Activated CD8-positive, alpha-beta memory T cell treated with anti-CD3 and anti-CD28 coated beads for 36 hours (primary cell): ENCODE measurements at regions not wholly inside any gene's neighbourhood (a gene's known extent, or its start where the extent isn't known, plus 50 kb on each side); places are given as distances from the start of the nearest gene placed in this dataset.

Experiments used
- CTCF ChIA-PET: fragments of 350-600 bp; sonication (Branson Sonifier 250); formaldehyde crosslinking; loops from one replicate; lab custom pipeline; 2021; ENCODE audit warnings: antibody characterized with exemption; lab: Charles Lee
- POLR2A ChIA-PET: fragments of 350-600 bp; sonication (Branson Sonifier 250); formaldehyde crosslinking; loops from one replicate; lab custom pipeline; 2021; ENCODE audit warnings: antibody characterized with exemption; lab: Charles Lee

DNA sequence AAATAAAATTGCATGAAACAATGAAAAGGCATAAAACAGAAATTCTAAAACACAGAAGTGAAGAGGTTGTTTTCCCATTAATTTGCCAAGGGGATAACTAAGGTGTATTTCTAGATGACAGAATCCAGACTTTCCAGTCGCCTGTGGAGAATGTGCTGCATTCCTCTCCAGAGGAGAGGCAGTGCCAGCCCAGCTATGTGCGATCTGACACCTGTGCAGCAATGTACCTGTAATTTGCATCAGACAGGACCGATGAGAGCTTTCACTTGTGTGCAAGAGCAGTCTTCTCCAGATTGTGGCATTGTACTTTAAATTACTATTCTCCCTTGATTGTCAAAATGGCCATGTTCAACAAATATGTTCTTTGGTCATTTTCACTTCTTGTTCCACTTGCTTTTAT is 1037.9 kb downstream of the EFNB2 start:
- ChIA-PET POLR2A (no interaction called here), CTCF (no interaction called here)

DNA sequence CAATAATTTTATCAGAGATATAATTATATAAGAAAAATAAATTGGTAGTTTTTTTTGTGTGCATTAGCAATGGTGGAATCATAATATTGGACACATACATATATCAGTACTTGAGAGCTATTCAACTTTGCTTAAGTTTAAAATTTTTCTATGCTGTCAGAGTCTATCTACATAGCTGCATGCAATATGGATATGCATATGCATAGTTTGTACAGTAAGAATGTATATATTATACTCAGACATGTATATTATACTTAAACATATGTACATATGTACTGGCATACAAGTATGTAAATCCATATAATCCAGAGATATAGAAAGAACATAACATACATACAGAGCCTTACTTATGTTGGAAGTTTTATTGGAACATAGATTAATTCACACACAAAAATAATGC is 1043.2 kb downstream of the EFNB2 start:
- CTCF ChIA-PET: no interaction called here
- POLR2A ChIA-PET: no interaction called here

DNA sequence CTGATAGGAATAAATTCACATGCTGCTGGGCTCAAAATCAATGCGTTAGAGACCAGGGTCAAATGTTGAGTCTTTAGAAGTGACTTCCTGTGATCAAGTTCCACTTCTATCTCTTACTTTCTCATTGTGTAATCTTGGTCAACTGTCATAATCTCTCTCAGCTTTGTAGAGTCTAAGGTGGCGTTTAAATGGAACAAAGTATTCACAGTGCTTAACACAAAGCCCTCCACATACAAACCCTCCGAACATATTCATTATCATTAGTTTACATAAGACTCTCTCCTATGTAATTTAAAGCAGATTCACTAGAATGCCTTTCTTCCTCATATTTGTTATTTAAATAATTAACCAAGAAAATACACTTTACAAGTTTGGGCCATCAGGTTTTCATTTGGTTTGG is 1044.1 kb downstream of the EFNB2 start:
- CTCF ChIA-PET: no interaction called here
- POLR2A ChIA-PET: no interaction called here

DNA sequence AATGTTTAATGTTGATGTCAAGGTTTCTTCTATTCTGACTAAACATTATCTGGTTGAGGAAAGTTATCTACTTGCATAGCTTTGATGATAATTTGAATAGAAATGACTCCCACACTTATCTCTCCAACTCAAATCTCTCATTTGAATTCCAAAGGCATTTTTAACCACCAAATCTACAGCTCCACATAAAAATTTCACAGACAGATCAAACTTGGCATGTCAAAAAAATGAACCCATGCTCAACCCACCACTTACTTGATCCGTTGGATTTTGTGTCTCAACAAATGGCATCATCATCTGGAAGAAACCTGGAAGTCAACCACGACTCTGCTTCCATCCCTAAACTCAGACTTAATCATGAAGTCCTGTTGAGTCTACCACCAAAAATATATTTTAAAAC is 1050.4 kb downstream of the EFNB2 start:
- POLR2A ChIA-PET: no interaction called here
- CTCF ChIA-PET: no interaction called here

DNA sequence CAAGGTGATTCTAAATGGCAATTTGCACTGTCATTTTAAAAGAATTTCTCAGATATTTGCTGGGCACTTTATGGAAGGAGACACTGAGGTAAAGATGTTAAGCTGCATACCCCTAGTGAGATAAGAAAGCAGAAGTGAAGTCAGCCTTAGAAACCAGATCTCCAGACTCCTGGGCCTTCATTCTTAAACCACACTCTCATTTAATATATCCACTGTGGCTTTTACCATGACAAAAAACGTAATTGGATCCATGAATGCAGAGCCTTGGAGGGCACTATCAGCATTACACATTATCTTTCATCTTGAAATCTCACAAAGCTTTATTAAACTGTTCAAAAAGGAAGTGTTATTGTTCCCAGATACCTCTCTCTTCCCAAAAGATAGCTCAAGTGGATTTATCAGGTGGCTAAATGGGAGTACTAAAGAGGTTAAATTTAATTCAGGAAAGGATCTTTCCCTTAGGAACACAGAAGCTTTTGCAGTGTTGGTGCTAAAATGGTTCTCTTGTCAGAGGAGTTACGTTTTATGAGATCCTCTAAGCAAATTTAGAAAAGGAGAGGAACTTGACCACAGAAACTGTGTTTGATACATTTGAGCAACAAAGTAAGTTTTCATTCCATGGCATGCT is 1060.4 kb downstream of the EFNB2 start:
- POLR2A ChIA-PET: no interaction called here
- CTCF ChIA-PET: no interaction called here

DNA sequence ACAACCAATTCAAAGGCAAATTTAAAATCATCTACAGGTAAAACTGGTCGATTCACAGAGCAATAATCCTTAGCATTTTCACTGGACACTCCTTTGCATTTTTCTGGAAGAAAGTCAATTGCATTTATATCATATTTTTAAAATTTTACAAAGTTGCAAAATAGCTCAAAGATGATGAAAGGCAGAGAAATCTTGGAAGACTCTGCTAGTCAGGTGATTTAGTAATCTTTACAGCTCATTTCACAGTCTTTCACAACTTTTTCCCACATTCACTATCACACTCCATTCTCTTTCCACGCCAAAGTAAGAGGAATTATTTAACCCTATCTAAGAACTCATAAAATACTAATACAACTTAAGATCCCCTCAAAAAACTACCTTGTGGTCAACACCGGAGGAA is 1063.8 kb downstream of the EFNB2 start:
- CTCF ChIA-PET: no interaction called here
- POLR2A ChIA-PET: no interaction called here

DNA sequence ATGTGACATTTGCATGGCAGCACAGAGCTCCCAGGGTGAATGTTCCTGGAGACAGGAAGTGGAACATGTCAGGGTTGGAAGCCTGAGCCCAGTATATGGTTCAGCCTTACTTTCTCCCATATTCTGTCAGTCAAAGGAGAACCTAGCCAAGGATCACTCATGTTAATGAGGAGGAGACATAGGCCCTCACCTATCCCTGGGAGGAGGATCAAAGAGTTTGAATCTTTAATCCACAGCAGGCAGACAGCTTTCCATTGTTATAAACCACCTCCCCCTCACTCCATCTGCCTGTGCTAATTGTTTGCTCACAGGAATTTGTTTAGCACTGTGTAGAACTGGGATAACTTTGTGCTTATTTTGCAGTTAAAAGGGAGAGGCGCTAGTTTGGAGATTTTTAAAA is 1069.1 kb downstream of the EFNB2 start:
- ChIA-PET POLR2A (no interaction called here), CTCF (no interaction called here)

DNA sequence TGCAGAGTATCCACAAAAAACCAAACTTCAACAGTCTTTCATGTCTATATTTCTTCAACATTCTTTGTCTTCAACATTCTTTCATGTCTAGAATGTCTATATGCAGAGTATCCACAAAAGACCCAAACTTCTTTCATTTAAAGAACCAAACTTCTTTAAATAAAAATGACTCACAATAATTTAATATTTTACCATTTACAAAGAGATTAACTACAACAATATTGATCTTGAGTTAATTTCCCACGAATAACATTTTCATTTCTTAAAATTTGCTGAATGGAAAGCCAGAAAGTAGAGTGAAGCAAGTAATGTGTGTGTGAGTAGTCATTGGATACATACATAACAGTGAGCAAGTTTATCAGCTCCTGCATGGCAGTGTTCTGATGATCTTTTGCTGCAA is 1069.7 kb downstream of the EFNB2 start, which contains the start of gene DAOA:
Gene DAOA, plus strand, starts transcription at position 301 of the 400 bp plus-strand sequence.
- ChIA-PET CTCF (no interaction called here), POLR2A (no interaction called here)

DNA sequence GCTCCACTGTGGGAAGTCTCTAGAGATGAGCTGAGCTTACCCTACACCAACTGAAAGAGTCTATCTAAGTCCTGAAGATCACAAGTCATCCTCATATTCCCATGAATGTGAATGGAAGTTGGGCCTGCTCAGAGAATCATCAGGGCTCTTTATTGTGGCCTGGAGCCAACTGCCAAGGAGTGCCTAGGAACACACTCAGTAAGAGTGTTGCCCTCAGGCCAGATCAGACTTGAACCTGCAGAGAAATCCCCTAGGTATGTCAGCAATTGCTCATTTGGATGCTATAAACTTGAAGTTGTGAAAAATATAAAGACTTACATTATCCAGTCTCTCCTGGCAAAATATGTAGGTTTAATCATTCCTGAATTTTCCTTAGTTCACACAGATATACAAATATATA is 1070.2 kb downstream of the EFNB2 start:
- POLR2A ChIA-PET: no interaction called here
- CTCF ChIA-PET: no interaction called here

DNA sequence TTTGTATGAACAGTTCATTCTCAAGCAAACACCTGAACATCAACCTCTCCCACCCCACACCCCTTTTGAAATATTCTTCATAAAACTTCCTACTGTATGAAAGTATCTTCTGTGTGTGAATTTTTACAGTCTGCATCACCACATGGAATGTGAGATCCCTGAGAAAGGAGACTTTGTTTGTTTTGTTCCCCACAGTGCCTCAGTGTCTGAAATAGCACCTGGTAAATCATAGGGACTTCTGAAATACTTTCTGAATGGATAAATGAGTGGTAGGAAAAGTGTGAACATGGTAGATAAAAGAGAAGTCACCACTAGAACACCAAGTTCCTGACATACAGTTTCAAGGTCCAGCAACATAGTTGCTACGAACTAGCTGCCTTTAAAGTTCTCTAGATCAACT is 1071.2 kb downstream of the EFNB2 start:
- POLR2A ChIA-PET: no interaction called here
- CTCF ChIA-PET: no interaction called here

DNA sequence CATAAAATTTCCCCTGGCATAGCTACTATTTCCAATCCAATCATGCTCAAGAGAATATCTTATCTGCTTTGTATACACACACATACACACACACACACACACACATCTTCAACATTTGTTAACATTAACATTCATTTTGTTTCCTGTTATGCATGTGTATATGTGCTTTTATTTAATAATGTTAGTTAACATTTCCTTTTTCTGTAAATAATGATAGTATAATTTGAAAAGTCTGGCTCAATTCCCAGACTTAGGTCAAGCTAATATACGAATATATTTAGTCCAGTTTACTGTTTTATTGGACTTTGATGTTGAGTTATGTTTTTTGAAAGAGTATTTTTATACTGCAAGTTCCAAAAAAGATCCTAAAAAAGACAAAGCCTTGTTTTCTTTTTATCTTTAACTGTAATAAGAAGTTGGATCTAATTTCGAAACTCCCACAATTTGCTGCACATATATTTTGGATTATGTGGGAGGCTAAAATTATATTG is 1072.4 kb downstream of the EFNB2 start:
- POLR2A ChIA-PET: no interaction called here

DNA sequence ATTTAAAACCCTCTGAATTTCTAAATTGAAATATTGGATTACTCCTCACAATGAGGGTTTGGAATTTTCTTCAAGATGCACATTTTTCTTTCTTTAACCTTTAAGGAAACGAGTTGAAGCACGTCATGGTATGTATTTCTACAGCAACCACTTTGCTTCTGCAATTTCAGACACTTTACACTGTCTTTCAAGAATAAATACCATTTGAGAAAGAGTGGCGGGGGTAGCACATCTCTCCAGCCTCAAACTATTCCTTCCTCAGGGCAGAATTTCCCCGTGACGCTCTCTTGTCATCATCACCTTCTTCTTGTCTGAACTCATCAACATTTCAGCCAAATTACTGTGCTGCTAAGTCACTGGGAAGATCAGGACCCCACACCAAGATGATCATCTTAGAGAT is 1073.4 kb downstream of the EFNB2 start:
- CTCF ChIA-PET: no interaction called here
- POLR2A ChIA-PET: no interaction called here

More for the DNA sequence above, 1072.4 kb downstream of the EFNB2 start:
- CTCF ChIA-PET: no interaction called here

DNA sequence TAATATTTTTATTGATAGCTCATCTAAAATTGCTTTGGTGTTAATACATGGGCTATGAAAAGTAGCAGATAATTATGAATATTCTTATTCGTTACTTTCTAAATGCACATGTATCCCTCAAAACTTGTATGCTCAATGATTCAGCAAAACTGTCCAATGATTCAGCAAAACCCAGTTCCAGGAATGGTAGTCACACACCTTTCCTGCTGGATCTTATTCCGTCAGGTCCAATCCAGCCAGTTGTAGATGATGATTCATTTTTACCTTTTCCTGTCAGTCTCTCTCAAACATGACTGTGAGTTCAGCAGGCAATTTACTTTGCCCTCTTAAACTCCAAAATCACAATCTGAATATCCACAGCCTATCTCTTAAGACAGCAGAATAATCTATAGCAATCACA is 1082.6 kb downstream of the EFNB2 start:
- CTCF ChIA-PET: no interaction called here
- POLR2A ChIA-PET: no interaction called here

DNA sequence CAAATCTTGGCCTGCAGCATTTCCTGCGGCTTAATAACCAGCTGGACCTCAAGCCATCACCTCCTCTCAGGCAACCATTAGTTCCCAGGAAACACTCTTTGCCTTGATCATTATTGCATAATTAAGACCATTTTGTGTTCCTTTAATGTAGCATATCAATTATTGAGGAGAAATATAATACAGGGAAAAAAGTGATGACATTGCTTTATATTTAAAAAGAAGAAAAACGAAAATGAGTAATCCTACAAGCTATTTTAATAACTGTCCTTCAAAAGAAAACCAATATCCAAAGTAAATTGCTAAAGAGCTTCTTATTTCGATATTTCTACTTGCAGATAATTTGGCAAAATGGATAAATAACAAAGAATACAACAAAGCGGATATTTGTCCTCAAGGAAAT is 1084.7 kb downstream of the EFNB2 start:
- CTCF ChIA-PET: no interaction called here
- POLR2A ChIA-PET: no interaction called here

DNA sequence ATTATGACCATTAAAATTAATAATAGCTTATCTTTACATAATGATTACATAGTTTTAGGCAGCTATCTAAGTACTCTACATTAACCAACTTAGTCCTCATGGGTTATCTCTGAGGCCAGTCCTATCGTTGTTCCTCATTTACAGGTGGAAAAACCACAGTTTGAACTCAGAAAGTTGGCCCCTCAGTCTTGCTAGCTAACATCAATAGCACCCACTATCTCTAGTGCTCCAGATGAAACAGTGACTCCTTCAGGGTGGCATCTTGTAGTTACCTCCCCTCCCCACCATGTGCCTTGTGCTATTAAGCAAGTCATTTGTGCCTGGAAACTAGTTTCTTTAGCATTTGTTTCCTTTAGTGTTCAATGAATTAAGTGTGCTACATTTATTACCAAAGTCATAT is 1086.7 kb downstream of the EFNB2 start:
- CTCF ChIA-PET: no interaction called here

DNA sequence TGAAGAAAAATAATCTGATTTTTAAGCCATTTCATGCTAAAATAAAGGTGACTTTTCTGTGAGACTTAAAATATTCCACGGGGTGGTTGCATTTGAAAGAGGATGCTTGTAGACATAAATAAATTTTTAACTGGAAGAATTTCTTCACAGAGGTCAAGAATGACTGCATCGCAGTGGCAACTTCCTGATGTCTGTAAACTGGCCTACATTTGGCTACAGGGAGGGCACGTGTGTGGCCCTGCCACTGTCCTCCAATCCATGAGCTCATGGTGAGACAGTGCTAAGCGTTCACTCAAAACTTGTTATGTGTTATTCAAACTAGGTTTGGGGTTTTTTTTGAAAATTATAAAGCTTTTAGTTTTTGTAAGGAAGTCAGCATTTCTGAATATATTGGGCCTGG is 1089.3 kb downstream of the EFNB2 start:
- ChIA-PET POLR2A (no interaction called here), CTCF (no interaction called here)

More for the DNA sequence above, 1086.7 kb downstream of the EFNB2 start:
- POLR2A ChIA-PET: no interaction called here

DNA sequence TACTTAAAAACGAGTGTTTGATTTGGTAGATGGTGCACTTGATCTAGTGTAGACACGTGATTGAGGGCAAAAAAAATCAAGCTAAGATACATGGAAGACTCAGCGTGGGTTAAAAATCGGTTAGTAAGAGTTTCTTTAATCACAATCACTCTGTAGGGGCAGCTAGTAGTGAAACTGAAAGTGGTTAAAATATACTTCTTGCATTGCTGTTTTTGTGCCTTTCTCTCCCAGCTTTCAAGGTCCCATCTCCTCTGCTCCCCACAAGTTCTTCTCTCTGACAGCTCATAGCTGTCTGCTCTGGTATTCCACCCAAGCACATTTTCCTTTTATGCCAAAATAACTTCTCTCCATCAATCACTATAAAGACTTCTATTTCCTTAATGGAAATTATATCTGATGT is 1089.7 kb downstream of the EFNB2 start:
- ChIA-PET POLR2A (no interaction called here), CTCF (no interaction called here)

DNA sequence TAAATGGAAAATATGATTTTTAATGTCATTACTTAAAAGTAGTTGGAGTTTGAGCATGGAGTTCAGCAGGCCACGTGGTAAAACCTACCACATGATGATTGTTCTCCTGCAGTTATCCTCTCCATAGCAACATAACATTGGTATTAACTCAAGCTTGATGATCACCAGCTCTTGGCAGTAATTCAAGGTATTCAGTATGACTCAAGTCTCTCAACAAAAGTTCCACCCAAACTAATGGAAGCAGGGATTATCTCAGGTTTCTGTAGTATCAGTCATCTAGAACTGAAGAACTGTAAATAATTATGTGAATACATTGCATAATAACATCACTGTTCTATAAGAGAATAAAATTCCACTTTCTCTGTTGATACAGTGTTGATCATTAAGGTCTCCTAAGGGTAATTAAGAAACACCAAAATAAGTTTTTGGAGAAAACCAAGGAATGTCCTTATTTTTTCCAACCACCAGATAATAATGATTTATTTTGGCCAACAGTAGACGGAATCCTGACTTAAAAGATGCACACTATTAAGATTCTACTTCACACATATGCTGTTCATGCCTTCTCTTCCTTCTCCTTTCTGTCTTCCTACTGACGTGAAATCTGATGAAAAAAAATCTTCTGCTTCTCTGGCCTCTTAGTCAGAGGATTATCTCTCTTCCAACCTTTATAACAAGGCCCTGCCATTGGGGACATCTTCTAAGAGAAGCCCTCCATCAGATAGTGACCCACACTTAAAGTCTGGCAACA is 1092.3 kb downstream of the EFNB2 start:
- POLR2A ChIA-PET: no interaction called here
- CTCF ChIA-PET: no interaction called here

DNA sequence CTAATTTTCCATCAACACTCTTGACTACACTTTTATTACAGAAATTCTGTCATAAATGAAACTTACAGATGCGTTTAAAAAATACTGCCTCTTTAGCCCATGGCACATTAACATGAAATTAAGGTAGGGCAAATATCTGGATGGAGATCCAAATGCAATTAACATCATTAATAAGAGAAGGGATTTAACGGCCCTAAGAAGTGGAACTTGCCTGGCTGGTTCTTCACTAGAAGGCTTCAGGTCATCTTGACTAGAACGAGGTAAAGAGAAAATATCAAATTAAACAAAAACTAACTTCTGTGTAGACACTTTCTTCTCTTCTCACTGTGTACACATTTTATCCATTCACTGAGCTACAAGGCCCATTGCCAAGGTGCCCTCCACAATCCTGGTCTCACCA is 1093.4 kb downstream of the EFNB2 start:
- POLR2A ChIA-PET: no interaction called here

DNA sequence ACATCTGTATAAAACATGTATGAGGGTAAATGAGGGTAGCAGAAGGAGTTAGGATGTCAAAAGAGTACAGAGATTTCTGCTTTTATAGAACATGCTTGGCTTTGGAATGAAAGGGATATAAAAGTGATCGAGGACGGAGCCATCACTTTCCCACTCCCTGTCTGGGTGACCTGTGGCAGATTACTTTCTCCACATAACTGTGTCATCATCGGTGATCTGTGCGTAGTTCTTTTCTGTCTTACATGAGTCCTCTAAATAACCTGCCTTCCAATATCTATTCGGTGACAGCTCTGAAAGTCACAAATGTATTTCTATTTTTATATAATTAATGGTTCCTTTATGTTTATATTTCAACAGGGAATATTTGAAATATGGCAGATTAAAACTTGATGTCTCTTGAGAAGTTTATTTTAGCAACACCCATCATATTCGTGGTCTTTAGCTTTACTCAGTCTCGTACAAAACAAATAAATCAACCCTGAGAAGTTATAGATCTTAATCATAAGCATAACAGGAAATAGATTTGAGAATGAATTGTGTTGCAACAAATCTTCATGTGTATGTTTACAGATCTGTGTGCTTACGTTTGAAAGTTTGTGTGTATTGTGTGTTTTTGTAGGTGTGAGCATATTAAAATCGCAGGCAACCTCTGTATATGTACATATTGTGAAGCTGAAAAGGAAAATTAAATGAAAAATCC is 1094.3 kb downstream of the EFNB2 start:
- POLR2A ChIA-PET: no interaction called here
- CTCF ChIA-PET: no interaction called here

More for the DNA sequence above, 1093.4 kb downstream of the EFNB2 start:
- CTCF ChIA-PET: no interaction called here

DNA sequence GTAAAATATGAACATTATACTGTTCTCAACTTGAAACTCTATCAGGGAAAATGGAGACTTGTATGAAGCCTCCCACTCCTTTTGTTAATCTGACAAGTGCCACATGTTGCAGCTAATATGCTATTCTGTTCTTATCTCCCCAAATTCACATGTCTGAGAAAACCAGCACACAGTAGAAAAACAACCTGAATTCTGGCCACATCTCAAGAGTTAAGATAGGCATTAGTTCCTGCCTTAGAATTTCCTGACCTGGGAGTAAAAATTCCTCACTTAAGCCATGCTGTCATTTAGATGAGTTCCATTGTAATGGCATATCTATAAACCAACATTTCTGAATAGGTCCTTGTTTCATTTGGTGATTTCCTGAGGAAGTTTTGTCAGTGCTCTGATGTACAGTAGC is 1098.5 kb downstream of the EFNB2 start:
- CTCF ChIA-PET: no interaction called here
- POLR2A ChIA-PET: no interaction called here
